ENCODE measurements at regions not wholly inside any gene's neighbourhood (a gene's known extent, or its start where the extent isn't known, plus 50 kb on each side); places are given as distances from the start of the nearest gene placed in this dataset.

- no peak overlapping the region for H2AK5ac ChIP-seq (ENCODE audit: low read length, severe bottlenecking)
- no peak overlapping the region for H4K91ac ChIP-seq (ENCODE audit: low read length)
- no peak overlapping the region for H3K4me2 ChIP-seq (ENCODE audit: low read length, poor library complexity, severe bottlenecking)
- H2BK120ac ChIP-seq (ENCODE audit: low read depth, low read length), result no peak overlapping the region
- H2BK5ac ChIP-seq (ENCODE audit: low read depth, low read length, poor library complexity, severe bottlenecking), result no peak overlapping the region
- H3K4me3 ChIP-seq (ENCODE audit: insufficient read depth in 1 of 2, low read depth in 1 of 2, low read length in 2 of 2), result no peak overlapping the region
- H3K4me1 ChIP-seq (ENCODE audit: control insufficient read depth, insufficient read depth, low read depth, low read length), result peaks cover 23% of the 10 kb centered on the region
- peak overlapping the region; percentile 76 for H3K9ac ChIP-seq (ENCODE audit: low read length)
- 72% methylated on average over 12 of the region's 12 CpGs for WGBS
- no peaks in the 10 kb centered on the region for H3K36me3 ChIP-seq (ENCODE audit: control insufficient read depth in 1 of 2, insufficient read depth in 2 of 2, low read depth in 1 of 2, low read length in 2 of 2)
- DNase-seq, result no peak
- H3K27me3 ChIP-seq (ENCODE audit: control insufficient read depth in 1 of 2, insufficient read depth in 1 of 2, low read length in 2 of 2), result no peaks in the 10 kb centered on the region
- no peak overlapping the region for H2AFZ ChIP-seq (ENCODE audit: low read depth, low read length)
- H3K23ac ChIP-seq (ENCODE audit: low read length in 2 of 2), result no peak overlapping the region
- H3K4ac ChIP-seq (ENCODE audit: low read depth in 1 of 2, low read length in 2 of 2), result no peak overlapping the region
- no peak overlapping the region for H4K8ac ChIP-seq (ENCODE audit: low read length)
- no peak overlapping the region for H3K18ac ChIP-seq (ENCODE audit: low read depth in 1 of 2, low read length in 2 of 2)
- H2BK12ac ChIP-seq (ENCODE audit: low read length in 2 of 2), result no peak overlapping the region
- no peaks in the 10 kb centered on the region for H3K9me3 ChIP-seq (ENCODE audit: control insufficient read depth, low read length)
- H3K79me1 ChIP-seq (replicated peaks; ENCODE audit: low read length, poor library complexity, severe bottlenecking), result no peaks in the 10 kb centered on the region
- no peak overlapping the region for H3K14ac ChIP-seq (ENCODE audit: low read length in 2 of 2)
- no peak overlapping the region for H3K27ac ChIP-seq (ENCODE audit: low read length, poor library complexity, severe bottlenecking)
- no peak overlapping the region for H2BK15ac ChIP-seq (ENCODE audit: low read depth, poor library complexity, severe bottlenecking)
Observed at GRCh38 chr2:9774266-9774665, 69.0 kb upstream of the TAF1B start.

- no peaks in the 10 kb centered on the region for H3K27me3 ChIP-seq (ENCODE audit: control insufficient read depth in 1 of 2, insufficient read depth in 1 of 2, low read length in 2 of 2)
- no peak overlapping the region for H3K23ac ChIP-seq (ENCODE audit: low read length in 2 of 2)
- no peak overlapping the region for H3K9ac ChIP-seq (ENCODE audit: low read length)
- no peak overlapping the region for H3K27ac ChIP-seq (ENCODE audit: low read length, poor library complexity, severe bottlenecking)
- no peak overlapping the region for H3K14ac ChIP-seq (ENCODE audit: low read length in 2 of 2)
- no peak overlapping the region for H2BK15ac ChIP-seq (ENCODE audit: low read depth, poor library complexity, severe bottlenecking)
- no peaks in the 10 kb centered on the region for H3K9me3 ChIP-seq (ENCODE audit: control insufficient read depth, low read length)
- H3K18ac ChIP-seq (ENCODE audit: low read depth in 1 of 2, low read length in 2 of 2), result no peak overlapping the region
- H3K4ac ChIP-seq (ENCODE audit: low read depth in 1 of 2, low read length in 2 of 2), result no peak overlapping the region
- H3K4me3 ChIP-seq (ENCODE audit: insufficient read depth in 1 of 2, low read depth in 1 of 2, low read length in 2 of 2), result no peak overlapping the region
- H2BK120ac ChIP-seq (ENCODE audit: low read depth, low read length), result no peak overlapping the region
- no peaks in the 10 kb centered on the region for H3K36me3 ChIP-seq (ENCODE audit: control insufficient read depth in 1 of 2, insufficient read depth in 2 of 2, low read depth in 1 of 2, low read length in 2 of 2)
- no peak overlapping the region for H2AFZ ChIP-seq (ENCODE audit: low read depth, low read length)
- no peak overlapping the region for H2AK5ac ChIP-seq (ENCODE audit: low read length, severe bottlenecking)
- H2BK5ac ChIP-seq (ENCODE audit: low read depth, low read length, poor library complexity, severe bottlenecking), result no peak overlapping the region
- H3K79me1 ChIP-seq (replicated peaks; ENCODE audit: low read length, poor library complexity, severe bottlenecking), result no peaks in the 10 kb centered on the region
- no peak overlapping the region for H3K4me2 ChIP-seq (ENCODE audit: low read length, poor library complexity, severe bottlenecking)
- no peak for DNase-seq
- H2BK12ac ChIP-seq (ENCODE audit: low read length in 2 of 2), result no peak overlapping the region
- 89% methylated on average over 9 of the region's 9 CpGs for WGBS
- peaks cover 12% of the 10 kb centered on the region for H3K4me1 ChIP-seq (ENCODE audit: control insufficient read depth, insufficient read depth, low read depth, low read length)
- no peak overlapping the region for H4K91ac ChIP-seq (ENCODE audit: low read length)
- no peak overlapping the region for H4K8ac ChIP-seq (ENCODE audit: low read length)
Observed at GRCh38 chr2:9775351-9775750, 67.9 kb upstream of the TAF1B start.

DNA sequence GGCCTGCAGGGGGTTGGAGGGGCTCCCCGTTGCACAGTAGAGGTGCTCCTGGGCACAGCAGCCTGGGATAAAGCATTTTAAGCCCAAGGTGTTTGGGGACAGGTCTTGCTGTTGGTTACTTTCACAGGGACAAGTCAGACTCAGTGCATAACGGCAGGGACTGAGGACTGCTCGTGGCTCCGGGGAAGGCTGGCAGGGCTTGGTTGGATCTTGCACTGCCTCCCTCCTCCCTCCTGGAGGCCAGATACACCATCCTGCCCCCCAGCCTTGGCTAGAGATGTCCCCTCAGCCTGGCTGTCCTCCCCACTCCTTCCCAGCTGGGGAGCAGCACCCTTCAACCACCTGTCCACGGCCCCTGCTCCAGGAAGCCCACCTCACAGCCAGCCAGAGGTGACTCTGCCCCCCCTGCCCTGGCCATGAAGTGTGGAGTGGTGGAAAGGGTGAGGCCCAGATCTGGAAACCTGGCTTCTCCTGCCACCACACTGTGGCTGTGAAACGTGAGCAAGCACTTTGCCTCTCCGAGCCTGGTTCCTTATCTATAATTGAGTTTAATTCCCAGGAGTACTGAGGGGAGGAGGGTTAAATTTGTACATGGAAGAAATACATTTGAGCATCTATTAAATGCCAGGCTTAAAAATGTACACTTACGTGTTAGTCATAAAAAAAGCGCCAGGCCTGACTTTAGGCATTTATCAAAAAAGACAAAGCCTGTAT, 67.1 kb upstream of the TAF1B start:
- Histone ChIP-seq H3K4me2 (ENCODE audit: low read length, poor library complexity, severe bottlenecking) (no peak overlapping the region), H2BK5ac (ENCODE audit: low read depth, low read length, poor library complexity, severe bottlenecking) (no peak overlapping the region), H3K79me1 (replicated peaks; ENCODE audit: low read length, poor library complexity, severe bottlenecking) (no peaks in the 10 kb centered on the region), H3K27me3 (ENCODE audit: control insufficient read depth in 1 of 2, insufficient read depth in 1 of 2, low read length in 2 of 2) (no peaks in the 10 kb centered on the region), H3K4ac (ENCODE audit: low read depth in 1 of 2, low read length in 2 of 2) (no peak overlapping the region), H3K9ac (ENCODE audit: low read length) (no peak overlapping the region), H3K23ac (ENCODE audit: low read length in 2 of 2) (no peak overlapping the region), H2BK15ac (ENCODE audit: low read depth, poor library complexity, severe bottlenecking) (no peak overlapping the region), H3K36me3 (ENCODE audit: control insufficient read depth in 1 of 2, insufficient read depth in 2 of 2, low read depth in 1 of 2, low read length in 2 of 2) (no peaks in the 10 kb centered on the region), H3K18ac (ENCODE audit: low read depth in 1 of 2, low read length in 2 of 2) (no peak overlapping the region), H3K4me1 (ENCODE audit: control insufficient read depth, insufficient read depth, low read depth, low read length) (peaks cover 5% of the 10 kb centered on the region), H3K9me3 (ENCODE audit: control insufficient read depth, low read length) (no peaks in the 10 kb centered on the region), H2AK5ac (ENCODE audit: low read length, severe bottlenecking) (no peak overlapping the region), H4K8ac (ENCODE audit: low read length) (no peak overlapping the region), H3K4me3 (ENCODE audit: insufficient read depth in 1 of 2, low read depth in 1 of 2, low read length in 2 of 2) (no peak overlapping the region), H2BK120ac (ENCODE audit: low read depth, low read length) (no peak overlapping the region), H3K27ac (ENCODE audit: low read length, poor library complexity, severe bottlenecking) (no peak overlapping the region), H4K91ac (ENCODE audit: low read length) (no peak overlapping the region), H2BK12ac (ENCODE audit: low read length in 2 of 2) (no peak overlapping the region), H3K14ac (ENCODE audit: low read length in 2 of 2) (no peak overlapping the region), H2AFZ (ENCODE audit: low read depth, low read length) (no peak overlapping the region)
- WGBS, result 92% methylated on average over 8 of the region's 9 CpGs
- DNase-seq, result no peak

DNA sequence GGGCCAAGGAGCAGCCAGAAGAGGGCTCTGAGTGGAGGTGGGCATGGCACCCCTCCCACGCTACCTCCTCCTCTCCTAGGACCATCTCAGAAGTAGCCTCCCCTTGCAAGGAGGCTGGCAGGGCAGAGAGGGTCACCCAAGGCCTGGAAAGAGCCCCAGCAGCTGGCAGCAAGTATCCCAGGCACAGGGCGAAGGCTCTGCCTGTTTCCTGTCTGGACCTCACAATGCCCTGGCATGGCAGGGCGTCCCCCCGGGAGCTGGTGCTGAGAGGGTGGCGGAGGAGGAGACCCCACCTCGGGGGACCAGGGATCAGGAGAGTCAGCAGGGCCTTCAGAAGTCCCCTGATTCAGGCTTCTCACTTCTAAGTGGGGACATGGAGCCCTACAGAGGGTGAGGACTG, 66.2 kb upstream of the TAF1B start:
- Histone ChIP-seq H3K27me3 (ENCODE audit: control insufficient read depth in 1 of 2, insufficient read depth in 1 of 2, low read length in 2 of 2) (no peaks in the 10 kb centered on the region), H3K36me3 (ENCODE audit: control insufficient read depth in 1 of 2, insufficient read depth in 2 of 2, low read depth in 1 of 2, low read length in 2 of 2) (no peaks in the 10 kb centered on the region), H3K9ac (ENCODE audit: low read length) (no peak overlapping the region), H3K9me3 (ENCODE audit: control insufficient read depth, low read length) (no peaks in the 10 kb centered on the region), H3K27ac (ENCODE audit: low read length, poor library complexity, severe bottlenecking) (no peak overlapping the region), H3K4me3 (ENCODE audit: insufficient read depth in 1 of 2, low read depth in 1 of 2, low read length in 2 of 2) (no peak overlapping the region), H2BK5ac (ENCODE audit: low read depth, low read length, poor library complexity, severe bottlenecking) (no peak overlapping the region), H3K4ac (ENCODE audit: low read depth in 1 of 2, low read length in 2 of 2) (no peak overlapping the region), H2BK12ac (ENCODE audit: low read length in 2 of 2) (no peak overlapping the region), H4K8ac (ENCODE audit: low read length) (no peak overlapping the region), H3K14ac (ENCODE audit: low read length in 2 of 2) (no peak overlapping the region), H2AK5ac (ENCODE audit: low read length, severe bottlenecking) (no peak overlapping the region), H3K4me1 (ENCODE audit: control insufficient read depth, insufficient read depth, low read depth, low read length) (no peaks in the 10 kb centered on the region), H2BK120ac (ENCODE audit: low read depth, low read length) (no peak overlapping the region), H3K18ac (ENCODE audit: low read depth in 1 of 2, low read length in 2 of 2) (no peak overlapping the region), H3K23ac (ENCODE audit: low read length in 2 of 2) (no peak overlapping the region), H3K4me2 (ENCODE audit: low read length, poor library complexity, severe bottlenecking) (no peak overlapping the region), H2AFZ (ENCODE audit: low read depth, low read length) (no peak overlapping the region), H4K91ac (ENCODE audit: low read length) (no peak overlapping the region), H2BK15ac (ENCODE audit: low read depth, poor library complexity, severe bottlenecking) (no peak overlapping the region), H3K79me1 (replicated peaks; ENCODE audit: low read length, poor library complexity, severe bottlenecking) (no peaks in the 10 kb centered on the region)
- WGBS, result 83% methylated on average over 6 of the region's 6 CpGs
- DNase-seq, result no peak
